ENCODE measurements at regions not wholly inside any gene's neighbourhood (a gene's known extent, or its start where the extent isn't known, plus 50 kb on each side); places are given as distances from the start of the nearest gene placed in this dataset.
"Not testable (repeated sequence)": the region's sequence is repeated elsewhere in the genome, so short reads cannot be mapped to it uniquely, and the experiment has no call there.

- no peak for DNase-seq (ENCODE audit: low read depth, low spot score)
Measured at GRCh38 chr14:50018201-50018932, 98.0 kb downstream of the VCPKMT start.

- no peak for DNase-seq (ENCODE audit: low read depth, low spot score)
Measured at GRCh38 chr14:50018933-50019210, 97.5 kb downstream of the VCPKMT start.

- no peak for DNase-seq (ENCODE audit: low read depth, low spot score)
Measured at GRCh38 chr14:50020184-50020583, 96.2 kb downstream of the VCPKMT start.

GRCh38 chr14:50020799-50021198 lies 95.6 kb downstream of the VCPKMT start:
- no peak for DNase-seq (ENCODE audit: low read depth, low spot score)

GRCh38 chr14:50021261-50022031 lies 94.9 kb downstream of the VCPKMT start:
- no peak for DNase-seq (ENCODE audit: low read depth, low spot score)

- DNase-seq (ENCODE audit: low read depth, low spot score), result no peak
Measured at GRCh38 chr14:50022661-50023060, 93.7 kb downstream of the VCPKMT start.

GRCh38 chr14:50023671-50024490 lies 92.5 kb downstream of the VCPKMT start:
- DNase-seq (ENCODE audit: low read depth, low spot score), result peak; percentile 37

- no peak for DNase-seq (ENCODE audit: low read depth, low spot score)
Measured at GRCh38 chr14:50025073-50025472, 91.3 kb downstream of the VCPKMT start.

- DNase-seq (ENCODE audit: low read depth, low spot score), result no peak
Measured at GRCh38 chr14:50025776-50026175, 90.6 kb downstream of the VCPKMT start.

- no peak for DNase-seq (ENCODE audit: low read depth, low spot score)
Measured at GRCh38 chr14:50026396-50026795, 90.0 kb downstream of the VCPKMT start.

- no peak for DNase-seq (ENCODE audit: low read depth, low spot score)
Measured at GRCh38 chr14:50027816-50028215, 88.6 kb downstream of the VCPKMT start.

- DNase-seq (ENCODE audit: low read depth, low spot score), result no peak
Measured at GRCh38 chr14:50028458-50028857, 87.9 kb downstream of the VCPKMT start.

GRCh38 chr14:50030036-50030435 lies 86.3 kb downstream of the VCPKMT start:
- no peak for DNase-seq (ENCODE audit: low read depth, low spot score)

- DNase-seq (ENCODE audit: low read depth, low spot score), result not testable (repeated sequence)
Measured at GRCh38 chr14:50030911-50031310, 85.5 kb downstream of the VCPKMT start.

- no peak for DNase-seq (ENCODE audit: low read depth, low spot score)
Measured at GRCh38 chr14:50031602-50032313, 84.6 kb downstream of the VCPKMT start.

- not testable (repeated sequence) for DNase-seq (ENCODE audit: low read depth, low spot score)
Measured at GRCh38 chr14:50032462-50033167, 83.8 kb downstream of the VCPKMT start.

GRCh38 chr14:50035214-50035613 lies 81.2 kb downstream of the VCPKMT start:
- no peak for DNase-seq (ENCODE audit: low read depth, low spot score)

- DNase-seq (ENCODE audit: low read depth, low spot score), result no peak
Measured at GRCh38 chr14:50036211-50036610, 80.2 kb downstream of the VCPKMT start.

GRCh38 chr14:50036637-50037036 lies 79.7 kb downstream of the VCPKMT start:
- no peak for DNase-seq (ENCODE audit: low read depth, low spot score)

GRCh38 chr14:50037240-50037639 lies 79.1 kb downstream of the VCPKMT start:
- DNase-seq (ENCODE audit: low read depth, low spot score), result no peak

- no peak for DNase-seq (ENCODE audit: low read depth, low spot score)
Measured at GRCh38 chr14:50037852-50038251, 78.5 kb downstream of the VCPKMT start.

Data from ELF-1 (cell line).